Osteoblast (primary cell): ENCODE measurements at regions not wholly inside any gene's neighbourhood (a gene's known extent, or its start where the extent isn't known, plus 50 kb on each side); places are given as distances from the start of the nearest gene placed in this dataset.

ENCODE experiments used
- DNase-seq: peaks from one replicate; pipeline ENCODE4 v3.0.0; 2011; ENCODE audit warnings: low spot score, mixed read lengths; ENCODE audit not compliant: insufficient read length; ENCODE audit errors: missing footprints
- H2AFZ ChIP-seq: 2 replicates; pipeline ENCODE4 v1.6.0; 2011; ENCODE audit warnings: mild to moderate bottlenecking, low read length
- H3K27ac ChIP-seq: 2 replicates; pipeline ENCODE4 v1.5.1; 2011; ENCODE audit warnings: mild to moderate bottlenecking, low read depth, low read length, moderate library complexity
- H3K27me3 ChIP-seq: 2 replicates; pipeline ENCODE4 v1.6.0; 2012; ENCODE audit warnings: mild to moderate bottlenecking, control low read depth, inconsistent platforms, low read length, moderate library complexity; ENCODE audit not compliant: insufficient read depth
- H3K36me3 ChIP-seq: 2 replicates; pipeline ENCODE4 v1.5.1; 2011; ENCODE audit warnings: mild to moderate bottlenecking, low read length, control low read depth, moderate library complexity; ENCODE audit not compliant: insufficient read depth
- H3K4me1 ChIP-seq: 2 replicates; pipeline ENCODE4 v1.5.1; 2011; ENCODE audit warnings: mild to moderate bottlenecking, low read length, control low read depth, moderate library complexity; ENCODE audit not compliant: insufficient read depth
- H3K4me2 ChIP-seq: 2 replicates; pipeline ENCODE4 v1.6.0; 2011; ENCODE audit warnings: mild to moderate bottlenecking, low read length; ENCODE audit not compliant: insufficient read depth
- H3K4me3 ChIP-seq: fragments of 200-600 bp; sonication (generic); 3 replicates; pipeline ENCODE4 v1.5.1; 2012; ENCODE audit warnings: mild to moderate bottlenecking, low read length, inconsistent platforms; ENCODE audit not compliant: insufficient read depth
- H3K79me2 ChIP-seq: 2 replicates; pipeline ENCODE4 v1.6.0; 2012; ENCODE audit warnings: mild to moderate bottlenecking, low read length, control low read depth, inconsistent platforms; ENCODE audit not compliant: insufficient read depth
- H3K9me3 ChIP-seq: 2 replicates; pipeline ENCODE4 v1.5.1; 2011; ENCODE audit warnings: low read depth, low read length, control low read depth
- H4K20me1 ChIP-seq: 2 replicates; pipeline ENCODE4 v1.6.0; 2012; ENCODE audit warnings: mild to moderate bottlenecking, low read length, control low read depth; ENCODE audit not compliant: insufficient read depth
- TF ChIP-seq, protein P1 (sequence below): IDR thresholded peaks from 2 replicates; pipeline ENCODE4 v1.5.1; 2011; ENCODE audit warnings: mild to moderate bottlenecking, low read depth, low read length, moderate library complexity; ENCODE audit errors: extremely low read depth

- H4K20me1 ChIP-seq = no peaks in the 10 kb centered on the region
- H3K36me3 ChIP-seq = no peaks in the 10 kb centered on the region
- H3K4me2 ChIP-seq = no peak overlapping the region
- no peaks in the 10 kb centered on the region for H3K79me2 ChIP-seq
- H3K27ac ChIP-seq = no peak overlapping the region
- DNase-seq = no peak
- H3K27me3 ChIP-seq = peaks cover 10% of the 10 kb centered on the region
- no peaks in the 10 kb centered on the region for H3K9me3 ChIP-seq
- peaks cover 5% of the 10 kb centered on the region for H3K4me1 ChIP-seq
- TF ChIP-seq, protein P1, sequence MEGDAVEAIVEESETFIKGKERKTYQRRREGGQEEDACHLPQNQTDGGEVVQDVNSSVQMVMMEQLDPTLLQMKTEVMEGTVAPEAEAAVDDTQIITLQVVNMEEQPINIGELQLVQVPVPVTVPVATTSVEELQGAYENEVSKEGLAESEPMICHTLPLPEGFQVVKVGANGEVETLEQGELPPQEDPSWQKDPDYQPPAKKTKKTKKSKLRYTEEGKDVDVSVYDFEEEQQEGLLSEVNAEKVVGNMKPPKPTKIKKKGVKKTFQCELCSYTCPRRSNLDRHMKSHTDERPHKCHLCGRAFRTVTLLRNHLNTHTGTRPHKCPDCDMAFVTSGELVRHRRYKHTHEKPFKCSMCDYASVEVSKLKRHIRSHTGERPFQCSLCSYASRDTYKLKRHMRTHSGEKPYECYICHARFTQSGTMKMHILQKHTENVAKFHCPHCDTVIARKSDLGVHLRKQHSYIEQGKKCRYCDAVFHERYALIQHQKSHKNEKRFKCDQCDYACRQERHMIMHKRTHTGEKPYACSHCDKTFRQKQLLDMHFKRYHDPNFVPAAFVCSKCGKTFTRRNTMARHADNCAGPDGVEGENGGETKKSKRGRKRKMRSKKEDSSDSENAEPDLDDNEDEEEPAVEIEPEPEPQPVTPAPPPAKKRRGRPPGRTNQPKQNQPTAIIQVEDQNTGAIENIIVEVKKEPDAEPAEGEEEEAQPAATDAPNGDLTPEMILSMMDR = no peak
- no peak overlapping the region for H3K4me3 ChIP-seq
- no peak overlapping the region for H2AFZ ChIP-seq
Observed at GRCh38 chr4:37767019-37767418, 59.5 kb upstream of the PGM2 start.

DNA sequence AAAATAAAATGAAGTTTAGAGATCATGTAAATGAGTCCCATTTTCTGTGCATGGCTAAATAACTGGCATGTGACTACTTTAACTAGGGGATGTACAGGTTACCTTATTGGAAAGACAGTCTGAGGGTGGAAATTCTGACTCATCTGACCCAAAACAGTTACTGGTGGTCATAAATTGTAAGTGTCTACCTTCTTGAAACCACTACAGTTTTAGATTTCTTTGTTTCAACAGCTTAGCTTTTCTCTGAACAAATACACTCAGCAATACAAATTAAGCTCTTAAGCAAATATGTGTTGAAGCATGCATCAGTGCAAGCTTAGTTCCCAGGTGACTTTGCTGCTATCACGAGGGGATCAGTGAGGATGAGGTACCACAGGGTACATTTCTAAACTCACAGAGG lies 60.7 kb upstream of the PGM2 start:
- H2AFZ ChIP-seq = no peak overlapping the region
- no peak for DNase-seq
- no peak overlapping the region for H3K27ac ChIP-seq

DNA sequence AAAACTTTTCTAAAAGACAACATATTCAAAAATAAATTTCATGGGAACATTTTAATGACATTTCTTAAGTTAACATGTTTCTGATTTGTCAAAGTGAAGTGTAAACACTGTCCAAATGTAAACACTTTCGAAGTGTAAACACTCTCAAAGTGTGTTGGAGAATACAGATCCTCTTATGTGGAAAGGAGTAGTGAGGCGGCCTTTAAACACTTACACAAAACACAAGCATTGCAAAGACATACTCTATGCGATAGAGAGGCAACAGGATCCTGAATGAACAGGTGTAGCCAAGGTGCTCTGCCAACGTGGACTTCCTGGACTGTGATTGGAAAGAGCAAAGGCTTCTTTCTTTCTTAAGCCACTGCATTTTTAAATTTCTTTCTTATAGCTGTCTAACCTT lies 62.7 kb upstream of the PGM2 start:
- H3K36me3 ChIP-seq = no peaks in the 10 kb centered on the region
- H2AFZ ChIP-seq = no peak overlapping the region
- H3K79me2 ChIP-seq = no peaks in the 10 kb centered on the region
- no peaks in the 10 kb centered on the region for H3K9me3 ChIP-seq
- H3K4me2 ChIP-seq = no peak overlapping the region
- H3K4me1 ChIP-seq = peaks cover 5% of the 10 kb centered on the region
- peaks cover 12% of the 10 kb centered on the region for H3K27me3 ChIP-seq
- no peak overlapping the region for H3K27ac ChIP-seq
- H3K4me3 ChIP-seq = no peak overlapping the region
- TF ChIP-seq, protein P1 = no peak
- DNase-seq = no peak
- no peaks in the 10 kb centered on the region for H4K20me1 ChIP-seq

More for the DNA sequence above, 60.7 kb upstream of the PGM2 start:
- TF ChIP-seq, protein P1 = no peak
- Histone ChIP-seq H3K36me3 (no peaks in the 10 kb centered on the region), H4K20me1 (no peaks in the 10 kb centered on the region), H3K9me3 (no peaks in the 10 kb centered on the region), H3K79me2 (no peaks in the 10 kb centered on the region), H3K27me3 (peaks cover 12% of the 10 kb centered on the region), H3K4me3 (no peak overlapping the region), H3K4me2 (no peak overlapping the region), H3K4me1 (peaks cover 5% of the 10 kb centered on the region)

DNA sequence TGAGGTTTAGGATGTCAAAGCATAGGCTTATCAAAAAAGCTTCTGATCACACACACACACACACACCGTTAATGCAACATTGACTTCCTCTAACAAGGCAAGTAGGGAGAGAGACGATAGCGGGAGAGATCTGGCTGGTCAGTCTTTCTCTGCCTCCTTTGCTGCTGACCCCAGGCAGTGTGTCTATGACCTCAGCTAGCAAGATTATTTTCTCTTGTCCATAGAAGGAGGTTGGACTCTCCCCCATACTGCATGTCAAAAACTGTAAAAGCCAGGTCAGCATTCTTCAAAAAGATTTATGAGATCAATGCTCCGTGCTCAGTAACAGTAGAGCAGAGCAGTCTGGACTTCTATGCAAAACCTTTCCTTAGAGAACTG lies 63.5 kb upstream of the PGM2 start:
- TF ChIP-seq, protein P1 = no peak
- Histone ChIP-seq H2AFZ (no peak overlapping the region), H3K36me3 (no peaks in the 10 kb centered on the region), H3K27me3 (peaks cover 7% of the 10 kb centered on the region), H3K27ac (no peak overlapping the region), H3K4me2 (no peak overlapping the region), H3K79me2 (no peaks in the 10 kb centered on the region), H3K9me3 (no peaks in the 10 kb centered on the region), H4K20me1 (no peaks in the 10 kb centered on the region), H3K4me1 (peaks cover 9% of the 10 kb centered on the region), H3K4me3 (no peak overlapping the region)
- DNase-seq = no peak
